Progenitor cell of endocrine pancreas (in vitro differentiated cells): ENCODE measurements at regions not wholly inside any gene's neighbourhood (a gene's known extent, or its start where the extent isn't known, plus 50 kb on each side); places are given as distances from the start of the nearest gene placed in this dataset.

Source experiments
- DNase-seq: peaks from one replicate; pipeline ENCODE4 v3.0.0; 2021; ENCODE audit warnings: low spot score; ENCODE audit not compliant: unreplicated experiment
- H3K27ac Mint-ChIP-seq: 2 replicates; pipeline ENCODE4 v1.8.0; 2021; ENCODE audit warnings: mild to moderate bottlenecking, moderate library complexity, mixed read lengths
- H3K27me3 Mint-ChIP-seq: 2 replicates; pipeline ENCODE4 v1.8.0; 2021; ENCODE audit warnings: mixed read lengths
- H3K36me3 Mint-ChIP-seq: 2 replicates; pipeline ENCODE4 v1.8.0; 2022; ENCODE audit warnings: mixed read lengths; ENCODE audit not compliant: insufficient read depth
- H3K4me1 Mint-ChIP-seq: 2 replicates; pipeline ENCODE4 v1.8.0; 2021; ENCODE audit warnings: low read depth, mixed read lengths
- H3K4me3 Mint-ChIP-seq: 2 replicates; pipeline ENCODE4 v1.8.0; 2021; ENCODE audit warnings: low read depth, mild to moderate bottlenecking, moderate library complexity, mixed read lengths
- H3K9me3 Mint-ChIP-seq: 2 replicates; pipeline ENCODE4 v1.8.0; 2021; ENCODE audit warnings: low read depth, mixed read lengths
- TF ChIP-seq, protein P1 (sequence below): fragments of 200-600 bp; sonication (generic); IDR thresholded peaks from one replicate; pipeline ENCODE4 v1.5.0; 2021; ENCODE audit warnings: antibody characterized with exemption, mild to moderate bottlenecking; ENCODE audit not compliant: unreplicated experiment

GRCh38 chr14:29380826-29381225, 546.8 kb downstream of the PRKD1 start:
- peaks cover 5% of the 10 kb centered on the region for H3K4me1 Mint-ChIP-seq
- no peaks in the 10 kb centered on the region for H3K9me3 Mint-ChIP-seq
- DNase-seq, result no peak
- H3K27ac Mint-ChIP-seq, result no peak overlapping the region
- no peak overlapping the region for H3K4me3 Mint-ChIP-seq
- no peaks in the 10 kb centered on the region for H3K36me3 Mint-ChIP-seq
- TF ChIP-seq, protein P1, sequence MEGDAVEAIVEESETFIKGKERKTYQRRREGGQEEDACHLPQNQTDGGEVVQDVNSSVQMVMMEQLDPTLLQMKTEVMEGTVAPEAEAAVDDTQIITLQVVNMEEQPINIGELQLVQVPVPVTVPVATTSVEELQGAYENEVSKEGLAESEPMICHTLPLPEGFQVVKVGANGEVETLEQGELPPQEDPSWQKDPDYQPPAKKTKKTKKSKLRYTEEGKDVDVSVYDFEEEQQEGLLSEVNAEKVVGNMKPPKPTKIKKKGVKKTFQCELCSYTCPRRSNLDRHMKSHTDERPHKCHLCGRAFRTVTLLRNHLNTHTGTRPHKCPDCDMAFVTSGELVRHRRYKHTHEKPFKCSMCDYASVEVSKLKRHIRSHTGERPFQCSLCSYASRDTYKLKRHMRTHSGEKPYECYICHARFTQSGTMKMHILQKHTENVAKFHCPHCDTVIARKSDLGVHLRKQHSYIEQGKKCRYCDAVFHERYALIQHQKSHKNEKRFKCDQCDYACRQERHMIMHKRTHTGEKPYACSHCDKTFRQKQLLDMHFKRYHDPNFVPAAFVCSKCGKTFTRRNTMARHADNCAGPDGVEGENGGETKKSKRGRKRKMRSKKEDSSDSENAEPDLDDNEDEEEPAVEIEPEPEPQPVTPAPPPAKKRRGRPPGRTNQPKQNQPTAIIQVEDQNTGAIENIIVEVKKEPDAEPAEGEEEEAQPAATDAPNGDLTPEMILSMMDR, result no peak
- no peaks in the 10 kb centered on the region for H3K27me3 Mint-ChIP-seq

DNA sequence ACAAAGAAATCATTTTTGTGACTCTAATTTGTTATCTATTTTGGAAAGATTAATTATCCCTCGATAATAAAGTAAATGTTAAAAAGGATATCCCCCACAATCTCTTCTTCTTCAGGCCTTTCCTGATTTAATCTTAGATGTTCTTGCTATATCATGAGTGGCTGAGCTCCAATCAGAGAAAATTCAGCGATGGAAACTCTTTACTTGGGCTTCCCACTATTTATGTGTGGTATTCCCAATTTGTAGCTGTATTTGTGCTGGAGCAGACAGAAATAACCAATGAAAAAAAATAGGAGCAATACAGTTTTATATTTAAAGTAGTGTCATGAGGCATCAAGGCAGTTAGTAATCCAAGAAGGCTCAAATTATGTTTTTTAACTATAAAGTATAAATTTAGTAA, 539.1 kb downstream of the PRKD1 start:
- TF ChIP-seq, protein P1, result no peak
- no peak for DNase-seq
- H3K4me3 Mint-ChIP-seq, result no peak overlapping the region
- H3K27me3 Mint-ChIP-seq, result no peaks in the 10 kb centered on the region
- no peak overlapping the region for H3K27ac Mint-ChIP-seq
- peaks cover 23% of the 10 kb centered on the region for H3K4me1 Mint-ChIP-seq
- H3K9me3 Mint-ChIP-seq, result no peaks in the 10 kb centered on the region
- no peaks in the 10 kb centered on the region for H3K36me3 Mint-ChIP-seq

DNA sequence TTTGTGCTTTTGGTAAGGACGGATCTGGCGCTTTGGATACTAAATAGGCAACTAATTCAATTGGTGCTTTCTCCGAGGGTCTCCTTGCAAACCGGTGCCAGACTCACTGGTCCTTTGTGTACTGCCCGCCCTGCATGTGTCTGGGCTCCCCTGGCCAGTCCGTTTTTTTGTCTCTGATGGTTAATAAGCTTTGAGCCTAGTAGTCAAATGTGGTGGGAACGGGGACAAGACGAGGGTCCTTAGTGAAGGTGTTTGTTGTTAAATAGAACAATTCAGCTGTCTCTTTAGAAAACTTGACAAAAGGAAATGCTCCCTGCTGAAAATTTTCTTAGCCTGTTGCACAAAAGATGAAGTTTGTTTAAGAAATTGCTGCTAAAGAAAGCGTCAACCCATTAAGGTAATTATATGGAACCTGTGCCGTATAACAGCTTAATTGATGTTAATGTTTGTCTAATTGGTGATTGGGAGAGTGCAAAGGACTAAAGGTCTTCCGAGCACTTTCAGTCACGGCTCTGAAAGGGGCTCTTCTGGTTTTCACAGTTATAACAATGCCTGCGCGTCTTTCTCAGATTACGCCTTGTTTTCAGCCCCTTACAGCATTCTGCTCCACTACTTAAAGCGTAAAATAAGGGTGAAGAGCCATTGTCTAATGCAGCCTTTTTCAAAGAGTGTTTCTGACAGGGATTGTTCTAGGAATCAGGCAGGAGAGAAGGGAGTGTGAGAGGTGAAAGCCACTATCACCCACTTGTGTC, 537.4 kb downstream of the PRKD1 start:
- peak overlapping the region; percentile 19 for H3K27ac Mint-ChIP-seq
- H3K27me3 Mint-ChIP-seq, result no peaks in the 10 kb centered on the region
- no peak for DNase-seq
- TF ChIP-seq, protein P1, result no peak
- H3K4me3 Mint-ChIP-seq, result peak overlapping the region; percentile 55
- H3K36me3 Mint-ChIP-seq, result no peaks in the 10 kb centered on the region
- H3K4me1 Mint-ChIP-seq, result peaks cover 24% of the 10 kb centered on the region
- no peaks in the 10 kb centered on the region for H3K9me3 Mint-ChIP-seq

DNA sequence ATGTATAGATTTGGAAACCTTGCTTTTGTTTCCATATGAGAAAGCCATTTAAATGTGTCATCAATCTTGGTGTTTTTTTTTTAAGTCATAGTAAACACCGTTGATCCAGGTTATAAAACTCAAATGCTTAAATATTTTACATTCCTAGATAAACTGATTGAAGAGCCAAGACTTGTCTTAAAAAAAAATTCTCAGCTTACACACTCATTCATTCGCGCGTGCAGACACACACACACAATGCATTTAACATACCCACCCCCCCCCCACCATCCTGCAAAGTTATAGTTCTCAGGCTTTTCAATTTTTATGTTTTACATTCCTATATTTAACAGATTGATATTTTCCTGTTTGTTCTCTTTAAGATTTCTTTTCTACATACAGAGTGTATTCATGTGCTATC, 536.4 kb downstream of the PRKD1 start:
- Mint-ChIP-seq H3K36me3 (no peaks in the 10 kb centered on the region), H3K4me1 (peaks cover 23% of the 10 kb centered on the region), H3K27ac (no peak overlapping the region), H3K4me3 (no peak overlapping the region), H3K27me3 (no peaks in the 10 kb centered on the region), H3K9me3 (no peaks in the 10 kb centered on the region)
- TF ChIP-seq, protein P1, result no peak
- DNase-seq, result no peak

DNA sequence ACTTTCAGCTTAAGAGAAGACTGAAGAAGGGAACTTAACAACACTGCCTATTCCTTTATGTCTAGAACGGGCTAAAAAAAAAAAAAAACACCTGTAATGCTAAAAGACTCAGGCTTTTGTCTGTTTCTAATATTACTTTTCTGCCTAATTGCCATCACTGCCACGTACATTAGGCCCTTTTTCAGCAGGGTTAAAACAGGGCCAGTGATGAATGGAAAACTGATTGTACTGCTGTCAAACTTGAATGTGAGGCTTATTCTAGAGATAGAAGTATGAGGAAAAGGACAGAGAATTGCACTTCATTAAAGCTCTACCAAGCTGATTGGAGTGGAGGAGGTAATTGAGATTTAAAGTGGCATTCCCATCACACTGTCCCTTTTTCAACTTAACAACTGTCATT, 535.8 kb downstream of the PRKD1 start:
- no peak overlapping the region for H3K27ac Mint-ChIP-seq
- no peaks in the 10 kb centered on the region for H3K27me3 Mint-ChIP-seq
- TF ChIP-seq, protein P1, result no peak
- DNase-seq, result no peak
- no peaks in the 10 kb centered on the region for H3K9me3 Mint-ChIP-seq
- no peaks in the 10 kb centered on the region for H3K36me3 Mint-ChIP-seq
- H3K4me3 Mint-ChIP-seq, result no peak overlapping the region
- H3K4me1 Mint-ChIP-seq, result peaks cover 23% of the 10 kb centered on the region
